ENCODE measurements at regions not wholly inside any gene's neighbourhood (a gene's known extent, or its start where the extent isn't known, plus 50 kb on each side); places are given as distances from the start of the nearest gene placed in this dataset.

GRCh38 chr4:45102716-45103115 is 376.4 kb upstream of the GNPDA2 start:
- TF ChIP-seq, protein P1, sequence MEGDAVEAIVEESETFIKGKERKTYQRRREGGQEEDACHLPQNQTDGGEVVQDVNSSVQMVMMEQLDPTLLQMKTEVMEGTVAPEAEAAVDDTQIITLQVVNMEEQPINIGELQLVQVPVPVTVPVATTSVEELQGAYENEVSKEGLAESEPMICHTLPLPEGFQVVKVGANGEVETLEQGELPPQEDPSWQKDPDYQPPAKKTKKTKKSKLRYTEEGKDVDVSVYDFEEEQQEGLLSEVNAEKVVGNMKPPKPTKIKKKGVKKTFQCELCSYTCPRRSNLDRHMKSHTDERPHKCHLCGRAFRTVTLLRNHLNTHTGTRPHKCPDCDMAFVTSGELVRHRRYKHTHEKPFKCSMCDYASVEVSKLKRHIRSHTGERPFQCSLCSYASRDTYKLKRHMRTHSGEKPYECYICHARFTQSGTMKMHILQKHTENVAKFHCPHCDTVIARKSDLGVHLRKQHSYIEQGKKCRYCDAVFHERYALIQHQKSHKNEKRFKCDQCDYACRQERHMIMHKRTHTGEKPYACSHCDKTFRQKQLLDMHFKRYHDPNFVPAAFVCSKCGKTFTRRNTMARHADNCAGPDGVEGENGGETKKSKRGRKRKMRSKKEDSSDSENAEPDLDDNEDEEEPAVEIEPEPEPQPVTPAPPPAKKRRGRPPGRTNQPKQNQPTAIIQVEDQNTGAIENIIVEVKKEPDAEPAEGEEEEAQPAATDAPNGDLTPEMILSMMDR (IDR thresholded peaks at IDR 0.05; ENCODE audit: insufficient read depth, low read depth, low read length) = no peak
- no peak for TF ChIP-seq EZH2 (IDR thresholded peaks at IDR 0.05; ENCODE audit: insufficient read depth, low read length)

All from astrocyte (in vitro differentiated cells and primary cell).